ENCODE measurements at regions not wholly inside any gene's neighbourhood (a gene's known extent, or its start where the extent isn't known, plus 50 kb on each side); places are given as distances from the start of the nearest gene placed in this dataset.

DNA sequence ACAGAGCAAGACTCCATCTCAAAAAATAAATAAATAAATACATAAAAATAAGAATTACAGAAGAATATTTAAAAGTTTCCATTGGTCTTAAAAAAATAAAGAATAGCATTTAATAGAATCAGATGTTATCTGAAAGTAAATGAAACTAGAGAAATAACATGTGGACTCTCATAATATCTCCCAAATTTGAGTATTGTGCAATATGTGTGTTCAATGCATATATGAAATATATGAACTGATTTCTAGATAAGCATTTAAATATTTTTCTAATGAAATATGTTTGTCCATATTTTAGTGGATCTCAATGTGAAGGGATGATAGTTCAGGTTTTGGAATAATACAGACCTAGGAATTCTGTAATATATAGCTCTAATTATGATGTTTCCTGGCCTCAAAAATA is 265.9 kb upstream of the PMFBP1 start:
- H3K36me3 ChIP-seq (ENCODE audit: insufficient read depth, low read length): no peaks in the 10 kb centered on the region
- H3K4me2 ChIP-seq (ENCODE audit: low read length): no peak overlapping the region
- H3K9me3 ChIP-seq (ENCODE audit: low read length): peaks cover 20% of the 10 kb centered on the region
- no peak overlapping the region for H3K9ac ChIP-seq (ENCODE audit: low read length)
- H3K79me2 ChIP-seq (ENCODE audit: insufficient read depth, low read length): no peaks in the 10 kb centered on the region
- H3K9me2 ChIP-seq (ENCODE audit: low read depth, low read length): no peaks in the 10 kb centered on the region; the same call in 1 of the 2 replicates
- H2AFZ ChIP-seq (ENCODE audit: low read length): no peak overlapping the region
- TF ChIP-seq CTCF (IDR thresholded peaks at IDR 0.05; ENCODE audit: low read length): no peak
- no peak for TF ChIP-seq EZH2 (IDR thresholded peaks at IDR 0.05; ENCODE audit: borderline replicate concordance, low read length)
- H3K4me3 ChIP-seq (ENCODE audit: low read depth, low read length, poor library complexity, severe bottlenecking): no peak overlapping the region
- H3F3A ChIP-seq (ENCODE audit: insufficient read depth, low read length): no peaks in the 10 kb centered on the region
- no peaks in the 10 kb centered on the region for H4K20me1 ChIP-seq (ENCODE audit: insufficient read depth, low read length)
- H3K4me1 ChIP-seq (ENCODE audit: insufficient read depth, low read length, severe bottlenecking): no peaks in the 10 kb centered on the region
- no peaks in the 10 kb centered on the region for H3K27me3 ChIP-seq (ENCODE audit: insufficient read depth, low read length)
- no peak overlapping the region for H3K27ac ChIP-seq (ENCODE audit: low read depth, low read length, poor library complexity, severe bottlenecking)

GRCh38 chr16:72434159-72434558 is 262.2 kb upstream of the PMFBP1 start:
- H3K27ac ChIP-seq (ENCODE audit: low read depth, low read length, poor library complexity, severe bottlenecking): no peak overlapping the region
- no peak for TF ChIP-seq EZH2 (IDR thresholded peaks at IDR 0.05; ENCODE audit: borderline replicate concordance, low read length)
- no peak for TF ChIP-seq CTCF (IDR thresholded peaks at IDR 0.05; ENCODE audit: low read length)
- H3K4me2 ChIP-seq (ENCODE audit: low read length): no peak overlapping the region
- no peaks in the 10 kb centered on the region for H3K4me1 ChIP-seq (ENCODE audit: insufficient read depth, low read length, severe bottlenecking)
- peaks cover 20% of the 10 kb centered on the region for H3K9me3 ChIP-seq (ENCODE audit: low read length)
- no peak overlapping the region for H3K4me3 ChIP-seq (ENCODE audit: low read depth, low read length, poor library complexity, severe bottlenecking)
- no peaks in the 10 kb centered on the region for H3F3A ChIP-seq (ENCODE audit: insufficient read depth, low read length)
- no peak overlapping the region for H2AFZ ChIP-seq (ENCODE audit: low read length)
- no peaks in the 10 kb centered on the region for H3K27me3 ChIP-seq (ENCODE audit: insufficient read depth, low read length)
- H3K9me2 ChIP-seq (ENCODE audit: low read depth, low read length): no peaks in the 10 kb centered on the region; the same call in 1 of the 2 replicates
- H3K9ac ChIP-seq (ENCODE audit: low read length): no peak overlapping the region
- H3K36me3 ChIP-seq (ENCODE audit: insufficient read depth, low read length): no peaks in the 10 kb centered on the region
- H3K79me2 ChIP-seq (ENCODE audit: insufficient read depth, low read length): no peaks in the 10 kb centered on the region
- no peaks in the 10 kb centered on the region for H4K20me1 ChIP-seq (ENCODE audit: insufficient read depth, low read length)

DNA sequence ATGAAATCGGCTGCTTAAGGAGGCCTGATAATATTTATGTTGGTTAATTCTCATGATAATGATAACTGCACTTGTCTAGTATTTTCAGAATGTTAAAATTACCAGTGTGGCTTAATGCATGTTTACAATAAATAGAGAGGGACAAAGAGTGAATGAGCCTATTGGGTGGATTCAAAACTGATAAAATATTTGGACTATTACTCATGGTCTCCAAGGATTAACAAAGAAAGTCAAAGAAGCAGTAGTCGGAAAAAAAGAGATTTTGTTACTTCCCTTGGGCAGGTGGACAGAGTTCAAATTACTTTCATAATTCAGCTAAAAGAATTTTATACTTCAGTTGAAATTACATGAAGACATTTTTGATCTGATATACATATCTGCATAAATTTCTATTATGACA is 258.2 kb upstream of the PMFBP1 start:
- Histone ChIP-seq H4K20me1 (ENCODE audit: insufficient read depth, low read length) (no peaks in the 10 kb centered on the region), H3K4me2 (ENCODE audit: low read length) (no peak overlapping the region), H3K9me3 (ENCODE audit: low read length) (peaks cover 18% of the 10 kb centered on the region), H3F3A (ENCODE audit: insufficient read depth, low read length) (no peaks in the 10 kb centered on the region), H3K9ac (ENCODE audit: low read length) (no peak overlapping the region), H2AFZ (ENCODE audit: low read length) (no peak overlapping the region), H3K27ac (ENCODE audit: low read depth, low read length, poor library complexity, severe bottlenecking) (no peak overlapping the region), H3K9me2 (ENCODE audit: low read depth, low read length) (no peaks in the 10 kb centered on the region), H3K27me3 (ENCODE audit: insufficient read depth, low read length) (no peaks in the 10 kb centered on the region), H3K4me1 (ENCODE audit: insufficient read depth, low read length, severe bottlenecking) (no peaks in the 10 kb centered on the region), H3K4me3 (ENCODE audit: low read depth, low read length, poor library complexity, severe bottlenecking) (no peak overlapping the region), H3K79me2 (ENCODE audit: insufficient read depth, low read length) (no peaks in the 10 kb centered on the region), H3K36me3 (ENCODE audit: insufficient read depth, low read length) (no peaks in the 10 kb centered on the region)
- TF ChIP-seq CTCF (IDR thresholded peaks at IDR 0.05; ENCODE audit: low read length) (no peak), EZH2 (IDR thresholded peaks at IDR 0.05; ENCODE audit: borderline replicate concordance, low read length) (no peak)

Measured in OCI-LY1 (cell line).